ENCODE measurements at regions not wholly inside any gene's neighbourhood (a gene's known extent, or its start where the extent isn't known, plus 50 kb on each side); places are given as distances from the start of the nearest gene placed in this dataset.

GRCh38 chr1:113292603-113293255, 97.6 kb upstream of the MAGI3 start:
- H3K27me3 Mint-ChIP-seq (ENCODE audit: insufficient read depth, unreplicated experiment), result no peaks in the 10 kb centered on the region
- no peak for DNase-seq (ENCODE audit: unreplicated experiment)

GRCh38 chr1:113293256-113293626, 97.1 kb upstream of the MAGI3 start:
- no peaks in the 10 kb centered on the region for H3K36me3 Mint-ChIP-seq (ENCODE audit: insufficient read depth, unreplicated experiment)
- H3K27ac Mint-ChIP-seq (ENCODE audit: low read depth, unreplicated experiment), result no peak overlapping the region
- H3K27me3 Mint-ChIP-seq (ENCODE audit: insufficient read depth, unreplicated experiment), result no peaks in the 10 kb centered on the region
- no peaks in the 10 kb centered on the region for H3K4me1 Mint-ChIP-seq (ENCODE audit: insufficient read depth, unreplicated experiment)
- intact Hi-C loops (cut with micrococcal nuclease), result no loop called here
- TF ChIP-seq, protein P1, sequence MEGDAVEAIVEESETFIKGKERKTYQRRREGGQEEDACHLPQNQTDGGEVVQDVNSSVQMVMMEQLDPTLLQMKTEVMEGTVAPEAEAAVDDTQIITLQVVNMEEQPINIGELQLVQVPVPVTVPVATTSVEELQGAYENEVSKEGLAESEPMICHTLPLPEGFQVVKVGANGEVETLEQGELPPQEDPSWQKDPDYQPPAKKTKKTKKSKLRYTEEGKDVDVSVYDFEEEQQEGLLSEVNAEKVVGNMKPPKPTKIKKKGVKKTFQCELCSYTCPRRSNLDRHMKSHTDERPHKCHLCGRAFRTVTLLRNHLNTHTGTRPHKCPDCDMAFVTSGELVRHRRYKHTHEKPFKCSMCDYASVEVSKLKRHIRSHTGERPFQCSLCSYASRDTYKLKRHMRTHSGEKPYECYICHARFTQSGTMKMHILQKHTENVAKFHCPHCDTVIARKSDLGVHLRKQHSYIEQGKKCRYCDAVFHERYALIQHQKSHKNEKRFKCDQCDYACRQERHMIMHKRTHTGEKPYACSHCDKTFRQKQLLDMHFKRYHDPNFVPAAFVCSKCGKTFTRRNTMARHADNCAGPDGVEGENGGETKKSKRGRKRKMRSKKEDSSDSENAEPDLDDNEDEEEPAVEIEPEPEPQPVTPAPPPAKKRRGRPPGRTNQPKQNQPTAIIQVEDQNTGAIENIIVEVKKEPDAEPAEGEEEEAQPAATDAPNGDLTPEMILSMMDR (IDR thresholded peaks at IDR 0.05; ENCODE audit: unreplicated experiment), result no peak
- no peaks in the 10 kb centered on the region for H3K9me3 Mint-ChIP-seq (ENCODE audit: unreplicated experiment)
- H3K4me3 Mint-ChIP-seq (ENCODE audit: unreplicated experiment), result no peak overlapping the region
- DNase-seq (ENCODE audit: unreplicated experiment), result no peak
- no TSS peak for BruUV-seq (replicated peaks)
- ChIA-PET POLR2A (no interaction called here), CTCF (interaction anchor here (0.6 kb wide), 1 partner anchor 542 kb away, joined by 4 read pairs; no protein-coding TSS in a partner anchor)

More at GRCh38 chr1:113292603-113293255, 97.6 kb upstream of the MAGI3 start:
- Mint-ChIP-seq H3K9me3 (ENCODE audit: unreplicated experiment) (no peaks in the 10 kb centered on the region), H3K4me1 (ENCODE audit: insufficient read depth, unreplicated experiment) (no peaks in the 10 kb centered on the region), H3K27ac (ENCODE audit: low read depth, unreplicated experiment) (no peak overlapping the region), H3K36me3 (ENCODE audit: insufficient read depth, unreplicated experiment) (no peaks in the 10 kb centered on the region), H3K4me3 (ENCODE audit: unreplicated experiment) (no peak overlapping the region)
- no TSS peak for BruUV-seq (replicated peaks)
- intact Hi-C loops (cut with micrococcal nuclease), result no loop called here
- ChIA-PET CTCF (no interaction called here), POLR2A (no interaction called here)
- TF ChIP-seq, protein P1 (IDR thresholded peaks at IDR 0.05; ENCODE audit: unreplicated experiment), result no peak

- H3K36me3 Mint-ChIP-seq (ENCODE audit: insufficient read depth, unreplicated experiment), result no peaks in the 10 kb centered on the region
- POLR2A ChIA-PET, result no interaction called here
- H3K27ac Mint-ChIP-seq (ENCODE audit: low read depth, unreplicated experiment), result no peak overlapping the region
- CTCF ChIA-PET, result no interaction called here
- H3K27me3 Mint-ChIP-seq (ENCODE audit: insufficient read depth, unreplicated experiment), result no peaks in the 10 kb centered on the region
- intact Hi-C loops (cut with micrococcal nuclease), result no loop called here
- no peaks in the 10 kb centered on the region for H3K9me3 Mint-ChIP-seq (ENCODE audit: unreplicated experiment)
- no peaks in the 10 kb centered on the region for H3K4me1 Mint-ChIP-seq (ENCODE audit: insufficient read depth, unreplicated experiment)
- no TSS peak for BruUV-seq (replicated peaks)
- H3K4me3 Mint-ChIP-seq (ENCODE audit: unreplicated experiment), result no peak overlapping the region
- DNase-seq (ENCODE audit: unreplicated experiment), result no peak
- TF ChIP-seq, protein P1 (IDR thresholded peaks at IDR 0.05; ENCODE audit: unreplicated experiment), result no peak
Observed at GRCh38 chr1:113297749-113298148, 92.6 kb upstream of the MAGI3 start.

DNA sequence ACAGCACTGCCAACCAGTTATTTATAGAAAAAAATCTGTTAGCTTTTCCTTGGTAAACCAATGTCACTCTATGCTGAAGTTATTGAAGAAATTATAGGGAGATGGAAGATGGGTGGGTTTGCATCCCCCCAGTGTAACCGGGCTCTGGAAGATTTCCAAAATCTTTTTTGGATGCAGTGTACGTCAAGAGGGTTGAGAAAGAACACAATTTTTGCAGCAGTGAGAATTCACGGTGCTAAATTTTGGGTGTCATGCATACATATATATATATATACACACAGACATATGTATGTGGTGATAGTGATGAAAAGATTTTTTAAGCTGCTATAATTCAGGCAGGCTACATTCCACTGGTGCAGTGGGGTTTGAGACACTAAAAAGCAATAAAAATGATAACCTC, 91.4 kb upstream of the MAGI3 start:
- ChIA-PET CTCF (interaction anchor here (0.7 kb wide), 1 partner anchor 438 kb away, joined by 3 read pairs; no protein-coding TSS in a partner anchor), POLR2A (no interaction called here)
- no peak overlapping the region for H3K27ac Mint-ChIP-seq (ENCODE audit: low read depth, unreplicated experiment)
- no TSS peak for BruUV-seq (replicated peaks)
- H3K27me3 Mint-ChIP-seq (ENCODE audit: insufficient read depth, unreplicated experiment), result no peaks in the 10 kb centered on the region
- TF ChIP-seq, protein P1 (IDR thresholded peaks at IDR 0.05; ENCODE audit: unreplicated experiment), result no peak
- H3K36me3 Mint-ChIP-seq (ENCODE audit: insufficient read depth, unreplicated experiment), result no peaks in the 10 kb centered on the region
- H3K9me3 Mint-ChIP-seq (ENCODE audit: unreplicated experiment), result no peaks in the 10 kb centered on the region
- H3K4me3 Mint-ChIP-seq (ENCODE audit: unreplicated experiment), result no peak overlapping the region
- no peak for DNase-seq (ENCODE audit: unreplicated experiment)
- intact Hi-C loops (cut with micrococcal nuclease), result no loop called here
- H3K4me1 Mint-ChIP-seq (ENCODE audit: insufficient read depth, unreplicated experiment), result no peaks in the 10 kb centered on the region
